ENCODE measurements at regions not wholly inside any gene's neighbourhood (a gene's known extent, or its start where the extent isn't known, plus 50 kb on each side); places are given as distances from the start of the nearest gene placed in this dataset.
"Not testable (repeated sequence)": the region's sequence is repeated elsewhere in the genome, so short reads cannot be mapped to it uniquely, and the experiment has no call there.

DNA sequence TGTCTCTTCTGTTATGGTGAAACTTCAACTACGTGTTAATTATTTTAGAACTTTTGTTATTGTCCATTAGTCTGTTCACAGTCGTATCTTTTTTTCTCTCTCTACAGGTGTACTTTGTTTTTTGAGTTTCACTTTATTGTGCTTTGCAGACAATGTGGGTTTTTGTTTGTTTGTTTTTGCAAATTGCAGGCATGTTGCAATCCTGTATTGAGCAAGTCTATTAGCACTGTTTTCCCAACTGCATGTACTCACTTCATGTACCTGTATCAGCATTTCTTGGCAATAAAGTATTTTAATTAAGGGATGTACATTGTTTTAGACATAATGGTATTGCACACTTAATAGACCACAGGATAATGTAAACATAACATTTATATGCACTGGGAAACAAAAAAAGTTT, 99.1 kb upstream of the FAM110C start:
- Histone ChIP-seq H3K4me3 (ENCODE audit: low read length) (no peak overlapping the region), H2AK5ac (ENCODE audit: low read length) (no peak overlapping the region), H3K79me2 (ENCODE audit: control insufficient read depth, insufficient read depth, low read length) (no peaks in the 10 kb centered on the region), H3K23ac (ENCODE audit: low read length) (no peak overlapping the region), H3K79me1 (ENCODE audit: low read length) (no peaks in the 10 kb centered on the region), H4K5ac (ENCODE audit: low read length) (no peak overlapping the region), H2BK15ac (replicated peaks; ENCODE audit: low read depth) (no peak overlapping the region), H3K27me3 (ENCODE audit: insufficient read depth, low read length, poor library complexity) (no peaks in the 10 kb centered on the region), H2BK120ac (ENCODE audit: low read depth, low read length) (no peak overlapping the region), H3K9ac (ENCODE audit: low read length) (no peak overlapping the region), H3K36me3 (ENCODE audit: control insufficient read depth, insufficient read depth, low read length) (no peaks in the 10 kb centered on the region), H3K56ac (ENCODE audit: low read length) (no peak overlapping the region), H2BK5ac (ENCODE audit: low read length) (no peak overlapping the region), H3K4me2 (ENCODE audit: low read length) (no peak overlapping the region), H3K4ac (ENCODE audit: low read depth, low read length) (no peak overlapping the region), H3K4me1 (ENCODE audit: control insufficient read depth, low read depth, low read length) (peaks cover 8% of the 10 kb centered on the region), H3K27ac (ENCODE audit: low read depth, low read length) (no peak overlapping the region), H3K18ac (ENCODE audit: low read length) (no peak overlapping the region), H4K8ac (ENCODE audit: low read depth, low read length) (no peak overlapping the region)
- no peak for DNase-seq
- no CpG with 5 or more reads among the region's 2 CpGs for WGBS (ENCODE audit: extremely low coverage, insufficient coverage, low lambda C conversion rate)

DNA sequence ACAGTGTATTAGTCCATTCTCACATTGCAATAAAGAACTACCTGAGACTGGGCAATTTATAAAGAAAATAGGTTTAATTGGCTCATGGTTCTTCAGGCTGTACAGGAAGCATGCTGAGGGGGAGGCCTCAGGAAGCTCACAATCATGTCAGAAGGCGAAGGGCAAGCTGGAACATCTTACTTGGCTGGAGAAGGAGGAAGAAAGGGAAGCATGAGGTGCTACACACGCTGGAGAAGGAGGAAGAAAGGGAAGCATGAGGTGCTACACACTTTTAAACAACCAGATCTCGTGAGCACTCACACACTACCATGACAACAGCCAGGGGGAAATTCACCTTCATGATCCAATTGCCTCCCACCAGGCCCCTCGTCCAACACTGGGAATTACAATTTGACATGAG, 95.3 kb upstream of the FAM110C start:
- Histone ChIP-seq H3K79me2 (ENCODE audit: control insufficient read depth, insufficient read depth, low read length) (no peaks in the 10 kb centered on the region), H3K4ac (ENCODE audit: low read depth, low read length) (no peak overlapping the region), H3K56ac (ENCODE audit: low read length) (no peak overlapping the region), H3K27ac (ENCODE audit: low read depth, low read length) (no peak overlapping the region), H2BK15ac (replicated peaks; ENCODE audit: low read depth) (no peak overlapping the region), H2AK5ac (ENCODE audit: low read length) (no peak overlapping the region), H3K4me1 (ENCODE audit: control insufficient read depth, low read depth, low read length) (no peaks in the 10 kb centered on the region), H2BK5ac (ENCODE audit: low read length) (no peak overlapping the region), H4K5ac (ENCODE audit: low read length) (no peak overlapping the region), H3K79me1 (ENCODE audit: low read length) (no peaks in the 10 kb centered on the region), H3K9ac (ENCODE audit: low read length) (no peak overlapping the region), H3K4me3 (ENCODE audit: low read length) (no peak overlapping the region), H3K23ac (ENCODE audit: low read length) (no peak overlapping the region), H3K27me3 (ENCODE audit: insufficient read depth, low read length, poor library complexity) (no peaks in the 10 kb centered on the region), H4K8ac (ENCODE audit: low read depth, low read length) (no peak overlapping the region), H3K36me3 (ENCODE audit: control insufficient read depth, insufficient read depth, low read length) (no peaks in the 10 kb centered on the region), H3K18ac (ENCODE audit: low read length) (no peak overlapping the region), H3K4me2 (ENCODE audit: low read length) (no peak overlapping the region), H2BK120ac (ENCODE audit: low read depth, low read length) (no peak overlapping the region)
- WGBS (ENCODE audit: extremely low coverage, insufficient coverage, low lambda C conversion rate), result no CpG with 5 or more reads among the region's 4 CpGs
- no peak for DNase-seq

DNA sequence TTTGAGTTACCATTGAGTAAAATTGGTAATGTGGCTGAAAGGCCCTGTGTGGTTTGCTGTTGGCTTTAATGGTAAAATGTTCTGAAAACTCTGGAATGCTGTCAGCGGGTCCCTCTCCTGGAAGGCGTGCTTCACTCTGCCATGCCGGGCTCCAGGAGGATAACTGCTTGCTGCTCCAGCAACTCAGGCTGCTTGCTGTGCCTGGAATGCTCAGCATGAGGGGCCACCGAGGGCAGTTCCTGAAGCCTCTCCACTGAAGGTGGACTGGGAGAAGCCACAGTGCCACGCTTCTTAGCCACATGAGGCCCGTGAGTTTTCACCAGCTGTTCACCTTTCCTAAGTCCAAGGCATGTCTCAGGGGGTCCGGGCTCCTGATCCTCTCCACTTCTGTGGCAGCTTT, 90.4 kb upstream of the FAM110C start:
- H3K27ac ChIP-seq (ENCODE audit: low read depth, low read length), result no peak overlapping the region
- H3K23ac ChIP-seq (ENCODE audit: low read length), result no peak overlapping the region
- H3K4me2 ChIP-seq (ENCODE audit: low read length), result no peak overlapping the region
- H2BK120ac ChIP-seq (ENCODE audit: low read depth, low read length), result no peak overlapping the region
- no peak overlapping the region for H3K56ac ChIP-seq (ENCODE audit: low read length)
- no CpG with 5 or more reads among the region's 7 CpGs for whole genome bisulfite sequencing (ENCODE audit: extremely low coverage, insufficient coverage, low lambda C conversion rate)
- H3K9ac ChIP-seq (ENCODE audit: low read length), result no peak overlapping the region
- H2BK5ac ChIP-seq (ENCODE audit: low read length), result no peak overlapping the region
- H3K36me3 ChIP-seq (ENCODE audit: control insufficient read depth, insufficient read depth, low read length), result no peaks in the 10 kb centered on the region
- H3K4me1 ChIP-seq (ENCODE audit: control insufficient read depth, low read depth, low read length), result no peaks in the 10 kb centered on the region
- no peak overlapping the region for H3K4me3 ChIP-seq (ENCODE audit: low read length)
- no peak overlapping the region for H3K4ac ChIP-seq (ENCODE audit: low read depth, low read length)
- H4K5ac ChIP-seq (ENCODE audit: low read length), result no peak overlapping the region
- H3K79me2 ChIP-seq (ENCODE audit: control insufficient read depth, insufficient read depth, low read length), result no peaks in the 10 kb centered on the region
- no peaks in the 10 kb centered on the region for H3K27me3 ChIP-seq (ENCODE audit: insufficient read depth, low read length, poor library complexity)
- no peak overlapping the region for H2AK5ac ChIP-seq (ENCODE audit: low read length)
- peak; percentile 80 for DNase-seq
- no peak overlapping the region for H2BK15ac ChIP-seq (replicated peaks; ENCODE audit: low read depth)
- H3K79me1 ChIP-seq (ENCODE audit: low read length), result no peaks in the 10 kb centered on the region
- H3K18ac ChIP-seq (ENCODE audit: low read length), result no peak overlapping the region
- no peak overlapping the region for H4K8ac ChIP-seq (ENCODE audit: low read depth, low read length)

DNA sequence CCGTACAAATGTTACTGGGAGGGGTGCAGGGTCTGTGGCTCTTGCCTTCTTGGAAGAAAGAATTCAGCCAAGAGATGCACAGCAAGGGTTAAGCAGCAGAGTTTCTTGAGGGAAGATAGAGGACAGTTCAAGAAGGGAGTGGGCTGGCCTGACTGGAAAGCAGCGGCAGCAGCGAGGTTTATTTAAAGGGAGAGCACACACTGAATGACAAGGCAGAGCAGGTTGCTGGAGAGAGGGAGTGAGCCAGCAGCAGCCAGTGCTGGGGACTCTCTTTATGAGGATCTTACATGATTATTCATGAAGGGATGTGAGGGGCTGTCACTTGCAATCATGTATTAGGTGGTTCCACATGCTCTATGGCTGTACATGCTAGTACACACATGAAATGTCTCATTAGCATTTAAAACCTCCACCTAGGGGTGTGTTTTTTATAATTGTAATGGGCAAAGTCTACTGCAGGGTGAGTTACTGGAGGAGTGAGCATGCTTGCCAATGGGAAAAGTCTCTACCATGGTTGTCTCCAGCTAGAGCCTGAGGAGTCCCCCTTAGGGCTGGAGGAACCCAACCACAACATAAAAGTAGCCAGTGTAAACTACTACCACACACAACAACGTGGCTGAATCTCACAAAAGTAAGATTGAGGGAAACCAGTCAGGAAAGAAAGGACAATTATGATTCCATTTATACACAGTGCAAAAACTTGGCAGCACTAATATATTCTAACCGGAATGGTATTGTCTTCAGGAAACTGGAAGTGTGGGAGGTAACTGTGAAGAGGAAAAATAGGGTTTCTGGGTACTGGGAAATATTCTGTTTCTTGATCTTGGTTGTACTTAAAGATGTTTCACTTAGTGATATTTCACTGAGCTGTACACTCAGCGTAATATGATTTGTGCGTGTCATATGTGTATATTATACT, 87.6 kb upstream of the FAM110C start:
- Histone ChIP-seq H3K23ac (ENCODE audit: low read length) (no peak overlapping the region), H3K79me1 (ENCODE audit: low read length) (no peaks in the 10 kb centered on the region), H3K36me3 (ENCODE audit: control insufficient read depth, insufficient read depth, low read length) (no peaks in the 10 kb centered on the region), H3K4me2 (ENCODE audit: low read length) (no peak overlapping the region), H3K27me3 (ENCODE audit: insufficient read depth, low read length, poor library complexity) (no peaks in the 10 kb centered on the region), H3K18ac (ENCODE audit: low read length) (no peak overlapping the region), H3K79me2 (ENCODE audit: control insufficient read depth, insufficient read depth, low read length) (no peaks in the 10 kb centered on the region), H2BK120ac (ENCODE audit: low read depth, low read length) (no peak overlapping the region), H2BK5ac (ENCODE audit: low read length) (no peak overlapping the region), H4K8ac (ENCODE audit: low read depth, low read length) (no peak overlapping the region), H3K4me3 (ENCODE audit: low read length) (no peak overlapping the region), H4K5ac (ENCODE audit: low read length) (no peak overlapping the region), H2BK15ac (replicated peaks; ENCODE audit: low read depth) (no peak overlapping the region), H2AK5ac (ENCODE audit: low read length) (no peak overlapping the region), H3K4me1 (ENCODE audit: control insufficient read depth, low read depth, low read length) (no peaks in the 10 kb centered on the region), H3K4ac (ENCODE audit: low read depth, low read length) (no peak overlapping the region), H3K27ac (ENCODE audit: low read depth, low read length) (no peak overlapping the region), H3K56ac (ENCODE audit: low read length) (no peak overlapping the region), H3K9ac (ENCODE audit: low read length) (no peak overlapping the region)
- no CpG with 5 or more reads among the region's 7 CpGs for WGBS (ENCODE audit: extremely low coverage, insufficient coverage, low lambda C conversion rate)
- DNase-seq, result no peak

DNA sequence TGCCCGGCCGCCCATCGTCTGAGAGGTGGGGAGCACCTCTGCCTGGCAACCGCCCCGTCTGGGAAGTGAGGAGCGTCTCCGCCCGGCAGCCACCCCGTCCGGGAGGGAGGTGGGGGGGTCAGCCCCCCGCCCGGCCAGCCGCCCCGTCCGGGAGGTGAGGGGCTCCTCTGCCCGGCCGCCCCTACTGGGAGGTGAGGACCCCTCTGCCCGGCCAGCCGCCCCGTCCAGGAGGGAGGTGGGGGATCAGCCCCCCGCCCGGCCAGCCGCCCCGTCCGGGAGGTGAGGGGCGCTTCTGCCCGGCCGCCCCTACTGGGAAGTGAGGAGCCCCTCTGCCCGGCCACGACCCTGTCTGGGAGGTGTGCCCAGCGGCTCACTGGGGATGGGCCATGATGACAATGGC, 80.5 kb upstream of the FAM110C start:
- not testable (repeated sequence) for H2BK120ac ChIP-seq (ENCODE audit: low read depth, low read length); H3K23ac ChIP-seq (ENCODE audit: low read length); H3K4me1 ChIP-seq (ENCODE audit: control insufficient read depth, low read depth, low read length); H4K8ac ChIP-seq (ENCODE audit: low read depth, low read length); H3K4ac ChIP-seq (ENCODE audit: low read depth, low read length); H2BK15ac ChIP-seq (replicated peaks; ENCODE audit: low read depth); DNase-seq; H3K79me2 ChIP-seq (ENCODE audit: control insufficient read depth, insufficient read depth, low read length); H4K5ac ChIP-seq (ENCODE audit: low read length); H3K36me3 ChIP-seq (ENCODE audit: control insufficient read depth, insufficient read depth, low read length); H3K18ac ChIP-seq (ENCODE audit: low read length); H3K4me3 ChIP-seq (ENCODE audit: low read length); H2BK5ac ChIP-seq (ENCODE audit: low read length); H3K4me2 ChIP-seq (ENCODE audit: low read length); H3K9ac ChIP-seq (ENCODE audit: low read length); H3K27me3 ChIP-seq (ENCODE audit: insufficient read depth, low read length, poor library complexity); H3K56ac ChIP-seq (ENCODE audit: low read length); H3K27ac ChIP-seq (ENCODE audit: low read depth, low read length); H2AK5ac ChIP-seq (ENCODE audit: low read length); H3K79me1 ChIP-seq (ENCODE audit: low read length)
- WGBS (ENCODE audit: extremely low coverage, insufficient coverage, low lambda C conversion rate), result no CpG with 5 or more reads among the region's 31 CpGs

Data from mesendoderm (in vitro differentiated cells).